ENCODE measurements at regions not wholly inside any gene's neighbourhood (a gene's known extent, or its start where the extent isn't known, plus 50 kb on each side); places are given as distances from the start of the nearest gene placed in this dataset.

- TF ChIP-seq CTCF (IDR thresholded peaks at IDR 0.05) (no peak), EP300 (IDR thresholded peaks at IDR 0.05) (no peak), POLR2A (IDR thresholded peaks at IDR 0.05) (no peak), POLR2AphosphoS5 (IDR thresholded peaks at IDR 0.05) (no peak)
- Histone ChIP-seq H3K27me3 (no peaks in the 10 kb centered on the region), H3K9me3 (no peaks in the 10 kb centered on the region), H3K4me1 (no peaks in the 10 kb centered on the region), H3K27ac (no peak overlapping the region), H3K36me3 (no peaks in the 10 kb centered on the region), H3K4me3 (no peak overlapping the region)
- DNase-seq (no peak), ATAC-seq (ENCODE audit: low FRiP score in 2 of 2) (no peak)
- WGBS, 2 donors, result 94 to 95% methylated on average over 2 of the region's 2 CpGs
These were observed 151.2 kb upstream of the DST start for GRCh38 chr6:56793938-56794337.

- no peak for TF ChIP-seq CTCF (IDR thresholded peaks at IDR 0.05)
- no peak overlapping the region for H3K27ac ChIP-seq
- no peak overlapping the region for H3K4me3 ChIP-seq
These were observed 147.7 kb upstream of the DST start for GRCh38 chr6:56790414-56790813.

DNA sequence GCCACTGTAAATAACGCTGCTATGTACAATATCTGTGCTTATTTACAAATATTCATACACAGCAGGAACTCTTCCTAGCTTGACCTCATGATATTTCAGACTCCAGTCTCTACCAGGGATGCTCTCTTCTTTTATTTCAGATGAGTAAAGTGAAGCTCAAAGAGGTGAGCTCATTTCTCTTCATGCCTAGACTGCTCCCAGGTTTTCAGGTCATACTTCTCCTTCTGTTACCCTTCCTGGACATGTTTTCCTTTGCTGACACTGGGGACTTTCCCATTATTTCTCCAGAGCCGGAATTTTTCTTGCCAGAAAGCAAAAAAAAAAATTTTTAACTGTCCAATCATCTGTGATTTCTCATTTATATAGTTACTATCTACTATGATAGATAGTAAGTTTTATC is 147.2 kb upstream of the DST start:
- WGBS, 2 donors, result 49 to 61% methylated on average over 2 of the region's 2 CpGs

More at GRCh38 chr6:56790414-56790813, 147.7 kb upstream of the DST start:
- no peaks in the 10 kb centered on the region for H3K36me3 ChIP-seq
- no peaks in the 10 kb centered on the region for H3K27me3 ChIP-seq
- no peaks in the 10 kb centered on the region for H3K4me1 ChIP-seq
- DNase-seq (no peak), ATAC-seq (ENCODE audit: low FRiP score in 2 of 2) (no peak)
- no peaks in the 10 kb centered on the region for H3K9me3 ChIP-seq

GRCh38 chr6:56789342-56789741 is 146.7 kb upstream of the DST start:
- Histone ChIP-seq H3K36me3 (no peaks in the 10 kb centered on the region), H3K4me3 (no peak overlapping the region), H3K4me1 (no peaks in the 10 kb centered on the region), H3K27me3 (no peaks in the 10 kb centered on the region), H3K9me3 (no peaks in the 10 kb centered on the region), H3K27ac (no peak overlapping the region)
- WGBS, 2 donors, result 66 to 78% methylated on average over 1 of the region's 1 CpG
- TF ChIP-seq POLR2A (IDR thresholded peaks at IDR 0.05) (no peak), CTCF (IDR thresholded peaks at IDR 0.05) (no peak), EP300 (IDR thresholded peaks at IDR 0.05) (no peak), POLR2AphosphoS5 (IDR thresholded peaks at IDR 0.05) (no peak)
- no peak for ATAC-seq (ENCODE audit: low FRiP score in 2 of 2)
- DNase-seq, result no peak

More for the DNA sequence above, 147.2 kb upstream of the DST start:
- ATAC-seq (ENCODE audit: low FRiP score in 2 of 2), result no peak
- Histone ChIP-seq H3K4me3 (no peak overlapping the region), H3K9me3 (no peaks in the 10 kb centered on the region), H3K36me3 (no peaks in the 10 kb centered on the region), H3K27me3 (no peaks in the 10 kb centered on the region), H3K27ac (no peak overlapping the region), H3K4me1 (no peaks in the 10 kb centered on the region)
- no peak for DNase-seq
- no peak for TF ChIP-seq POLR2AphosphoS5 (IDR thresholded peaks at IDR 0.05)
- no peak for TF ChIP-seq POLR2A (IDR thresholded peaks at IDR 0.05)
- TF ChIP-seq EP300 (IDR thresholded peaks at IDR 0.05), result no peak
- no peak for TF ChIP-seq CTCF (IDR thresholded peaks at IDR 0.05)

DNA sequence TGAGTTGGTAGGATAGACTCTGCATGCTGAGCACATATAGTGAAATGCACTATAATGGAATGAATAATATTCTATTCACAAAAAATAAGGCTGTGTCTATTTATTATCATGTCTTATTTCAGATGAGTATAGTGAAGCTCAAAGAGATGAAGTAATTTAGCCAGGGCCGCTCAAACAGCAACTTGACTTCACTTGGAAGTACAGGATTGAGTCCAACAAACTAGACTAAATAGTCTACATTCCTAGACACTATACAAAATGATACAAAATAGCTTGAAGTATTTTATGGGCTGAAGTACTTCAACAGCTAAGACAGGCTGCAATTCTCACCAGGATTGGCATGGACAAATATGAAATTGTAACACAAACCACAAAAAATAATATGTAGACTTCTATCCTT is 144.5 kb upstream of the DST start:
- H3K27ac ChIP-seq, result no peak overlapping the region
- no peaks in the 10 kb centered on the region for H3K4me1 ChIP-seq
- ATAC-seq (ENCODE audit: low FRiP score in 2 of 2) (no peak), DNase-seq (no peak)
- no peak overlapping the region for H3K4me3 ChIP-seq
- 76 to 87% methylated on average over 1 of the region's 1 CpG for WGBS, 2 donors
- H3K36me3 ChIP-seq, result no peaks in the 10 kb centered on the region
- no peaks in the 10 kb centered on the region for H3K9me3 ChIP-seq
- TF ChIP-seq POLR2AphosphoS5 (IDR thresholded peaks at IDR 0.05) (no peak), POLR2A (IDR thresholded peaks at IDR 0.05) (no peak), EP300 (IDR thresholded peaks at IDR 0.05) (no peak), CTCF (IDR thresholded peaks at IDR 0.05) (no peak)
- H3K27me3 ChIP-seq, result no peaks in the 10 kb centered on the region

Measured in upper lobe of left lung (tissue), 6 donors.